ENCODE measurements at regions not wholly inside any gene's neighbourhood (a gene's known extent, or its start where the extent isn't known, plus 50 kb on each side); places are given as distances from the start of the nearest gene placed in this dataset.

DNA sequence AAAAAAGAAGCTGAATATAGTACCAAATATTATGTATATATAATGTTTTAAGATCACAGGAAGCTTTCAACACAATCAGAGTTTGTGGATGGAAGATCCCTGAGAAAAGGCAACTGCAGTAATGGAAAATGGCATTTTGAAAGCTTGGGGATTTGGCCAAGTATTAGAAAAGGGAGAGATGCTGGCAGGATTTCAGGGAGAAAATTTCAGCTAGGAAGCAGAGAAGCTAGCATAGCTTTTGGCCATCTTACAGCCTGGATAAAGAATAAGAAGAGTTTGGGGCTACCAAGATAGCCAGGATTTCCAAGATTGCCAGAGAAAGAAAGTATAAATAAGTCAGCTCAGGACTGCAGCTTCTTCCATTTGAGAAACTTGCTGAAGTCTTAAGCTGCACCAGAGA, 440.8 kb upstream of the LUZP2 start:
- ATAC-seq: no peak
- no peak for TF ChIP-seq ZC3H10 (CRISPR knock-in tag; IDR thresholded peaks at IDR 0.05)
- TF ChIP-seq, protein P1, sequence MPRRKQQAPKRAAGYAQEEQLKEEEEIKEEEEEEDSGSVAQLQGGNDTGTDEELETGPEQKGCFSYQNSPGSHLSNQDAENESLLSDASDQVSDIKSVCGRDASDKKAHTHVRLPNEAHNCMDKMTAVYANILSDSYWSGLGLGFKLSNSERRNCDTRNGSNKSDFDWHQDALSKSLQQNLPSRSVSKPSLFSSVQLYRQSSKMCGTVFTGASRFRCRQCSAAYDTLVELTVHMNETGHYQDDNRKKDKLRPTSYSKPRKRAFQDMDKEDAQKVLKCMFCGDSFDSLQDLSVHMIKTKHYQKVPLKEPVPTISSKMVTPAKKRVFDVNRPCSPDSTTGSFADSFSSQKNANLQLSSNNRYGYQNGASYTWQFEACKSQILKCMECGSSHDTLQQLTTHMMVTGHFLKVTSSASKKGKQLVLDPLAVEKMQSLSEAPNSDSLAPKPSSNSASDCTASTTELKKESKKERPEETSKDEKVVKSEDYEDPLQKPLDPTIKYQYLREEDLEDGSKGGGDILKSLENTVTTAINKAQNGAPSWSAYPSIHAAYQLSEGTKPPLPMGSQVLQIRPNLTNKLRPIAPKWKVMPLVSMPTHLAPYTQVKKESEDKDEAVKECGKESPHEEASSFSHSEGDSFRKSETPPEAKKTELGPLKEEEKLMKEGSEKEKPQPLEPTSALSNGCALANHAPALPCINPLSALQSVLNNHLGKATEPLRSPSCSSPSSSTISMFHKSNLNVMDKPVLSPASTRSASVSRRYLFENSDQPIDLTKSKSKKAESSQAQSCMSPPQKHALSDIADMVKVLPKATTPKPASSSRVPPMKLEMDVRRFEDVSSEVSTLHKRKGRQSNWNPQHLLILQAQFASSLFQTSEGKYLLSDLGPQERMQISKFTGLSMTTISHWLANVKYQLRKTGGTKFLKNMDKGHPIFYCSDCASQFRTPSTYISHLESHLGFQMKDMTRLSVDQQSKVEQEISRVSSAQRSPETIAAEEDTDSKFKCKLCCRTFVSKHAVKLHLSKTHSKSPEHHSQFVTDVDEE (CRISPR knock-in tag; IDR thresholded peaks at IDR 0.05): no peak
- TF ChIP-seq GLIS3 (CRISPR knock-in tag; IDR thresholded peaks at IDR 0.05): no peak
- TF ChIP-seq ARNTL (CRISPR knock-in tag; IDR thresholded peaks at IDR 0.05; ENCODE audit: borderline replicate concordance, low read depth): no peak
- TF ChIP-seq TOX (CRISPR knock-in tag; IDR thresholded peaks at IDR 0.05; ENCODE audit: borderline replicate concordance): no peak
- TF ChIP-seq, protein P2, sequence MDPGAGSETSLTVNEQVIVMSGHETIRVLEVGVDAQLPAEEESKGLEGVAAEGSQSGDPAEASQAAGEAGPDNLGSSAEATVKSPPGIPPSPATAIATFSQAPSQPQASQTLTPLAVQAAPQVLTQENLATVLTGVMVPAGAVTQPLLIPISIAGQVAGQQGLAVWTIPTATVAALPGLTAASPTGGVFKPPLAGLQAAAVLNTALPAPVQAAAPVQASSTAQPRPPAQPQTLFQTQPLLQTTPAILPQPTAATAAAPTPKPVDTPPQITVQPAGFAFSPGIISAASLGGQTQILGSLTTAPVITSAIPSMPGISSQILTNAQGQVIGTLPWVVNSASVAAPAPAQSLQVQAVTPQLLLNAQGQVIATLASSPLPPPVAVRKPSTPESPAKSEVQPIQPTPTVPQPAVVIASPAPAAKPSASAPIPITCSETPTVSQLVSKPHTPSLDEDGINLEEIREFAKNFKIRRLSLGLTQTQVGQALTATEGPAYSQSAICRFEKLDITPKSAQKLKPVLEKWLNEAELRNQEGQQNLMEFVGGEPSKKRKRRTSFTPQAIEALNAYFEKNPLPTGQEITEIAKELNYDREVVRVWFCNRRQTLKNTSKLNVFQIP (CRISPR knock-in tag; IDR thresholded peaks at IDR 0.05; ENCODE audit: borderline replicate concordance, low read depth): no peak
- TF ChIP-seq, protein P3, sequence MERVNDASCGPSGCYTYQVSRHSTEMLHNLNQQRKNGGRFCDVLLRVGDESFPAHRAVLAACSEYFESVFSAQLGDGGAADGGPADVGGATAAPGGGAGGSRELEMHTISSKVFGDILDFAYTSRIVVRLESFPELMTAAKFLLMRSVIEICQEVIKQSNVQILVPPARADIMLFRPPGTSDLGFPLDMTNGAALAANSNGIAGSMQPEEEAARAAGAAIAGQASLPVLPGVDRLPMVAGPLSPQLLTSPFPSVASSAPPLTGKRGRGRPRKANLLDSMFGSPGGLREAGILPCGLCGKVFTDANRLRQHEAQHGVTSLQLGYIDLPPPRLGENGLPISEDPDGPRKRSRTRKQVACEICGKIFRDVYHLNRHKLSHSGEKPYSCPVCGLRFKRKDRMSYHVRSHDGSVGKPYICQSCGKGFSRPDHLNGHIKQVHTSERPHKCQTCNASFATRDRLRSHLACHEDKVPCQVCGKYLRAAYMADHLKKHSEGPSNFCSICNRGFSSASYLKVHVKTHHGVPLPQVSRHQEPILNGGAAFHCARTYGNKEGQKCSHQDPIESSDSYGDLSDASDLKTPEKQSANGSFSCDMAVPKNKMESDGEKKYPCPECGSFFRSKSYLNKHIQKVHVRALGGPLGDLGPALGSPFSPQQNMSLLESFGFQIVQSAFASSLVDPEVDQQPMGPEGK (CRISPR knock-in tag; IDR thresholded peaks at IDR 0.05; ENCODE audit: borderline replicate concordance): no peak
- no peak for TF ChIP-seq PPARA (CRISPR knock-in tag; IDR thresholded peaks at IDR 0.05; ENCODE audit: borderline replicate concordance)
- TF ChIP-seq ESRRG (CRISPR knock-in tag; IDR thresholded peaks at IDR 0.05): no peak
- TF ChIP-seq, protein P4, sequence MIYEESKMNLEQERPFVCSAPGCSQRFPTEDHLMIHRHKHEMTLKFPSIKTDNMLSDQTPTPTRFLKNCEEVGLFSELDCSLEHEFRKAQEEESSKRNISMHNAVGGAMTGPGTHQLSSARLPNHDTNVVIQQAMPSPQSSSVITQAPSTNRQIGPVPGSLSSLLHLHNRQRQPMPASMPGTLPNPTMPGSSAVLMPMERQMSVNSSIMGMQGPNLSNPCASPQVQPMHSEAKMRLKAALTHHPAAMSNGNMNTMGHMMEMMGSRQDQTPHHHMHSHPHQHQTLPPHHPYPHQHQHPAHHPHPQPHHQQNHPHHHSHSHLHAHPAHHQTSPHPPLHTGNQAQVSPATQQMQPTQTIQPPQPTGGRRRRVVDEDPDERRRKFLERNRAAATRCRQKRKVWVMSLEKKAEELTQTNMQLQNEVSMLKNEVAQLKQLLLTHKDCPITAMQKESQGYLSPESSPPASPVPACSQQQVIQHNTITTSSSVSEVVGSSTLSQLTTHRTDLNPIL (CRISPR knock-in tag; IDR thresholded peaks at IDR 0.05; ENCODE audit: low read depth): no peak
- no peak for TF ChIP-seq BACH2 (CRISPR knock-in tag; IDR thresholded peaks at IDR 0.05; ENCODE audit: borderline replicate concordance)
- no peak for TF ChIP-seq TCF4 (CRISPR knock-in tag; IDR thresholded peaks at IDR 0.05; ENCODE audit: borderline replicate concordance)
- no peak for TF ChIP-seq ZFP30 (CRISPR knock-in tag; IDR thresholded peaks at IDR 0.05)
- TF ChIP-seq CSDC2 (CRISPR knock-in tag; IDR thresholded peaks at IDR 0.05): no peak
- TF ChIP-seq SNAI2 (CRISPR knock-in tag; IDR thresholded peaks at IDR 0.05): no peak
- TF ChIP-seq ZNF70 (CRISPR knock-in tag; IDR thresholded peaks at IDR 0.05): no peak
- TF ChIP-seq, protein P5, sequence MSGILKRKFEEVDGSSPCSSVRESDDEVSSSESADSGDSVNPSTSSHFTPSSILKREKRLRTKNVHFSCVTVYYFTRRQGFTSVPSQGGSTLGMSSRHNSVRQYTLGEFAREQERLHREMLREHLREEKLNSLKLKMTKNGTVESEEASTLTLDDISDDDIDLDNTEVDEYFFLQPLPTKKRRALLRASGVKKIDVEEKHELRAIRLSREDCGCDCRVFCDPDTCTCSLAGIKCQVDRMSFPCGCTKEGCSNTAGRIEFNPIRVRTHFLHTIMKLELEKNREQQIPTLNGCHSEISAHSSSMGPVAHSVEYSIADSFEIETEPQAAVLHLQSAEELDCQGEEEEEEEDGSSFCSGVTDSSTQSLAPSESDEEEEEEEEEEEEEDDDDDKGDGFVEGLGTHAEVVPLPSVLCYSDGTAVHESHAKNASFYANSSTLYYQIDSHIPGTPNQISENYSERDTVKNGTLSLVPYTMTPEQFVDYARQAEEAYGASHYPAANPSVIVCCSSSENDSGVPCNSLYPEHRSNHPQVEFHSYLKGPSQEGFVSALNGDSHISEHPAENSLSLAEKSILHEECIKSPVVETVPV (CRISPR knock-in tag; IDR thresholded peaks at IDR 0.05): no peak
- no peak for TF ChIP-seq ISL1 (CRISPR knock-in tag; IDR thresholded peaks at IDR 0.05)
- no peak for TF ChIP-seq ZFP3 (CRISPR knock-in tag; IDR thresholded peaks at IDR 0.05)
- no peak for TF ChIP-seq OSR1 (CRISPR knock-in tag; IDR thresholded peaks at IDR 0.05)

DNA sequence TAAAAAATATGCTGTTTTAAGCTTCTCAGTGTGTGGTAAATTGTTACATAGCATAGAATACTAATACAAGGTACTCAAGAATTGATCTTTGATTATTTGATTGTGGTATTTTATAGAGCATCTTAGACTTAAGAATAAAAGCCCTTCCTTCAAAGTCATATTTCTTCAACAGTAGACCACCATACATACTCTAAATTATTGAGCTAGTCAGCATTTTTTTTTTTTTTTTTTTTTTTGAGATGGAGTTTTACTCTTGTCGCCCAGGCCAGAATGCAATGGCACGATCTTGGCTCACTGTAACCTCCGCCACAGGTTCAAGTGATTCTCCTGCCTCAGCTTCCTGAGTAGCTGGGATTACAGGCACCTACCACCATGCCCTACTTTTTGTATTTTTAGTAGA, 436.7 kb upstream of the LUZP2 start:
- no peak for ATAC-seq
- TF ChIP-seq RARB (CRISPR knock-in tag; IDR thresholded peaks at IDR 0.05): no peak
- TF ChIP-seq PPARA (CRISPR knock-in tag; IDR thresholded peaks at IDR 0.05; ENCODE audit: borderline replicate concordance): no peak
- TF ChIP-seq, protein P5 (CRISPR knock-in tag; IDR thresholded peaks at IDR 0.05): no peak
- no peak for TF ChIP-seq ARNTL (CRISPR knock-in tag; IDR thresholded peaks at IDR 0.05; ENCODE audit: borderline replicate concordance, low read depth)
- TF ChIP-seq TCF4 (CRISPR knock-in tag; IDR thresholded peaks at IDR 0.05; ENCODE audit: borderline replicate concordance): no peak
- TF ChIP-seq ISL1 (CRISPR knock-in tag; IDR thresholded peaks at IDR 0.05): no peak
- no peak for TF ChIP-seq ZC3H10 (CRISPR knock-in tag; IDR thresholded peaks at IDR 0.05)
- TF ChIP-seq GLIS3 (CRISPR knock-in tag; IDR thresholded peaks at IDR 0.05): no peak
- TF ChIP-seq, protein P1 (CRISPR knock-in tag; IDR thresholded peaks at IDR 0.05): no peak
- TF ChIP-seq, protein P3 (CRISPR knock-in tag; IDR thresholded peaks at IDR 0.05; ENCODE audit: borderline replicate concordance): no peak
